H9 (cell line): ENCODE measurements at regions not wholly inside any gene's neighbourhood (a gene's known extent, or its start where the extent isn't known, plus 50 kb on each side); places are given as distances from the start of the nearest gene placed in this dataset.

Source experiments
- DNase-seq: peaks from one replicate; pipeline ENCODE4 v3.0.0-alpha.2; 2017
- H2AFZ ChIP-seq: one replicate; pipeline ENCODE4 v1.6.1; 2013; ENCODE audit warnings: mild to moderate bottlenecking, low read length, control low read depth, moderate library complexity
- H2AK5ac ChIP-seq: 2 replicates; pipeline ENCODE4 v1.6.1; 2013; ENCODE audit warnings: low read length, control low read depth, mixed read lengths; ENCODE audit not compliant: insufficient read length
- H2BK120ac ChIP-seq: one replicate; pipeline ENCODE4 v1.6.1; 2013; ENCODE audit warnings: low read depth, mild to moderate bottlenecking, low read length, control low read depth, inconsistent platforms; ENCODE audit not compliant: poor library complexity, severe bottlenecking
- H2BK12ac ChIP-seq: 2 replicates; pipeline ENCODE4 v1.6.1; 2013; ENCODE audit warnings: low read length, control low read depth, mixed read lengths, low read depth; ENCODE audit not compliant: insufficient read length
- H2BK15ac ChIP-seq: 2 replicates; pipeline ENCODE4 v1.6.1; 2013; ENCODE audit warnings: low read depth, low read length, control low read depth
- H2BK20ac ChIP-seq: one replicate; pipeline ENCODE4 v1.6.1; 2013; ENCODE audit warnings: low read depth, mild to moderate bottlenecking, low read length, control low read depth, inconsistent platforms; ENCODE audit not compliant: poor library complexity, severe bottlenecking
- H2BK5ac ChIP-seq: 2 replicates; pipeline ENCODE4 v1.6.1; 2013; ENCODE audit warnings: low read length, control low read depth, mixed read lengths; ENCODE audit not compliant: insufficient read length
- H3K14ac ChIP-seq: 2 replicates; pipeline ENCODE4 v1.6.1; 2013; ENCODE audit warnings: low read length, control low read depth; ENCODE audit not compliant: insufficient read depth
- H3K18ac ChIP-seq: 2 replicates; pipeline ENCODE4 v1.6.1; 2013; ENCODE audit warnings: low read depth, mild to moderate bottlenecking, mixed read lengths, low read length, control low read depth; ENCODE audit not compliant: insufficient read length
- H3K23ac ChIP-seq: 2 replicates; pipeline ENCODE4 v1.6.1; 2013; ENCODE audit warnings: low read length, control low read depth, mixed read lengths, low read depth; ENCODE audit not compliant: insufficient read length
- H3K23me2 ChIP-seq: 2 replicates; pipeline ENCODE4 v1.6.1; 2013; ENCODE audit warnings: low read depth, mild to moderate bottlenecking, mixed read lengths, low read length, control low read depth; ENCODE audit not compliant: insufficient read length, poor library complexity, severe bottlenecking
- H3K27ac ChIP-seq: 2 replicates; pipeline ENCODE4 v1.5.1; 2013; ENCODE audit warnings: low read length, control low read depth, mixed read lengths, low read depth; ENCODE audit not compliant: insufficient read length
- H3K27me3 ChIP-seq: 2 replicates; pipeline ENCODE4 v1.6.1; 2013; ENCODE audit warnings: low read length, control low read depth, inconsistent platforms; ENCODE audit not compliant: insufficient read depth
- H3K4ac ChIP-seq: 2 replicates; pipeline ENCODE4 v1.6.1; 2013; ENCODE audit warnings: low read depth, mild to moderate bottlenecking, control low read depth, inconsistent platforms, low read length, moderate library complexity
- H3K4me1 ChIP-seq: 2 replicates; pipeline ENCODE4 v1.6.1; 2013; ENCODE audit warnings: low read length, control low read depth, inconsistent platforms; ENCODE audit not compliant: insufficient read depth
- H3K4me2 ChIP-seq: 2 replicates; pipeline ENCODE4 v1.6.1; 2013; ENCODE audit warnings: low read length, control low read depth, mixed read lengths; ENCODE audit not compliant: insufficient read length, insufficient read depth
- H3K56ac ChIP-seq: 2 replicates; pipeline ENCODE4 v1.6.1; 2013; ENCODE audit warnings: low read depth, mild to moderate bottlenecking, mixed read lengths, low read length, control low read depth; ENCODE audit not compliant: insufficient read length
- H3K79me1 ChIP-seq: 2 replicates; pipeline ENCODE4 v1.6.1; 2013; ENCODE audit warnings: low read depth, mild to moderate bottlenecking, moderate library complexity, low read length, control low read depth, inconsistent platforms; ENCODE audit not compliant: insufficient read depth, poor library complexity, severe bottlenecking
- H3K79me2 ChIP-seq: 2 replicates; pipeline ENCODE4 v1.6.1; 2013; ENCODE audit warnings: low read length, control low read depth, inconsistent platforms; ENCODE audit not compliant: insufficient read depth
- H3K9ac ChIP-seq: 2 replicates; pipeline ENCODE4 v1.6.1; 2013; ENCODE audit warnings: low read length, control low read depth, mixed read lengths; ENCODE audit not compliant: insufficient read length; ENCODE audit errors: extremely low read depth
- H3K9me3 ChIP-seq: one replicate; pipeline ENCODE4 v1.6.1; 2013; ENCODE audit warnings: low read depth, low read length, inconsistent platforms; ENCODE audit not compliant: control insufficient read depth
- H3T11ph ChIP-seq: one replicate; pipeline ENCODE4 v1.6.1; 2013; ENCODE audit warnings: mild to moderate bottlenecking, low read length, control low read depth, inconsistent platforms
- H4K20me1 ChIP-seq: one replicate; pipeline ENCODE4 v1.6.1; 2013; ENCODE audit not compliant: control insufficient read depth, insufficient read length, insufficient read depth
- H4K5ac ChIP-seq: 2 replicates; pipeline ENCODE4 v1.6.1; 2013; ENCODE audit warnings: low read depth, mild to moderate bottlenecking, mixed read lengths, low read length, control low read depth; ENCODE audit not compliant: insufficient read length
- H4K8ac ChIP-seq: replicated peaks from 2 replicates; pipeline ENCODE4 v1.6.1; 2013; ENCODE audit warnings: low read length, control low read depth, mixed read lengths, low read depth; ENCODE audit not compliant: insufficient read length
- H4K91ac ChIP-seq: 2 replicates; pipeline ENCODE4 v1.6.1; 2013; ENCODE audit warnings: low read depth, mild to moderate bottlenecking, moderate library complexity, mixed read lengths, low read length, control low read depth; ENCODE audit not compliant: insufficient read length
- H3K27ac Mint-ChIP-seq, 3 experiments: 2 replicates in 2 of 3; 3 replicates in 1 of 3; pipeline ENCODE4 v1.8.0; 2020 to 2021; ENCODE audit warnings: mixed read lengths in 3 of 3, mild to moderate bottlenecking in 1 of 3, moderate library complexity in 1 of 3
- H3K27me3 Mint-ChIP-seq: 2 replicates; pipeline ENCODE4 v1.8.0; 2021; ENCODE audit warnings: low read depth, mild to moderate bottlenecking, moderate library complexity, mixed read lengths
- H3K36me3 Mint-ChIP-seq, 3 experiments: 2 replicates in 2 of 3; 3 replicates in 1 of 3; pipeline ENCODE4 v1.8.0; 2020 to 2021; ENCODE audit warnings: low read depth in 3 of 3, mixed read lengths in 3 of 3; ENCODE audit not compliant: insufficient read depth in 1 of 3
- H3K4me1 Mint-ChIP-seq, 2 experiments: 2 replicates each; pipeline ENCODE4 v1.8.0; 2020; ENCODE audit warnings: mixed read lengths in 2 of 2
- H3K4me3 Mint-ChIP-seq, 2 experiments: 2 replicates in 1 of 2; 3 replicates in 1 of 2; pipeline ENCODE4 v1.8.0; 2020 to 2021; ENCODE audit warnings: mild to moderate bottlenecking in 2 of 2, mixed read lengths in 2 of 2, moderate library complexity in 1 of 2
- H3K9me3 Mint-ChIP-seq, 2 experiments: 2 replicates in 1 of 2; 3 replicates in 1 of 2; pipeline ENCODE4 v1.8.0; 2020; ENCODE audit warnings: mild to moderate bottlenecking in 2 of 2, mixed read lengths in 2 of 2, moderate library complexity in 1 of 2
- CTCF ChIP-seq: fragments of 200-600 bp; sonication (generic); conservative IDR thresholded peaks from 3 replicates; pipeline ENCODE4 v1.8.0; 2021; ENCODE audit warnings: antibody characterized with exemption, mild to moderate bottlenecking
- WGBS: extraction: QIAGEN DNeasy Blood & Tissue Kit; methylation state at CpG from one replicate; pipeline ENCODE4 v1.1.7; 2013; ENCODE audit warnings: missing lambda C conversion rate, low lambda C conversion rate, mixed read lengths; ENCODE audit not compliant: insufficient read length; ENCODE audit errors: extremely low coverage; 5-methylcytosine and 5-hydroxymethylcytosine counted together

DNA sequence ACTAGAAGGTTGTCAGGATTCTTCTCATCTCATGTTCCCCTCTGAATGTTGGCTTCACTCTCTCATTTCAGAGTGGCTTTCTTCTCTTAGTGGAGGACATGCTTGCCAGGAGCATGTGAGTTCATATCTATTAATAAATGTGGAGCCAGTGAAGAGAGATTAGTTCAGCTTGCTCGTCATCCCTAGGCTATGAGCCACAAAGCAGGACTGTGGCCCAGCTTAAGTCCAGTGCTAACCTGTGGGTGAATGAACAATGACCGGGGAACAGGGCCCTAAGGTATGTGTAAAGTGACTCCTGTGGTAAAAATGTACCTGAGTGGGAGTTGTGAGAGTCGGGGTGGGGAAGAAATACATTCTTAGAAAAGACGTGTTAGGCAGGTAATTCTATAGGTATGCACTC lies 96.9 kb upstream of the TBL1XR1 start:
- H4K5ac ChIP-seq, result no peak overlapping the region
- Mint-ChIP-seq H3K4me3 (no peak overlapping the region), H3K36me3 (no peaks in the 10 kb centered on the region), H3K27me3 (no peaks in the 10 kb centered on the region; the same call in 1 of the 2 replicates), H3K27ac (no peak overlapping the region), H3K9me3 (no peaks in the 10 kb centered on the region; a peak in 1 of 5 replicates), H3K4me1 (peaks cover 0 to 3% of the 10 kb centered on the region in 2 experiments; a peak in 2 of 4 replicates)
- H2BK120ac ChIP-seq, result no peak overlapping the region
- H3K27me3 ChIP-seq, result no peaks in the 10 kb centered on the region
- no peaks in the 10 kb centered on the region for H3K9me3 ChIP-seq
- no peak for TF ChIP-seq CTCF
- H2AK5ac ChIP-seq, result no peak overlapping the region
- H3K4me2 ChIP-seq, result no peak overlapping the region
- no peak overlapping the region for H3K27ac ChIP-seq
- no peaks in the 10 kb centered on the region for H4K20me1 ChIP-seq
- no peak overlapping the region for H2BK15ac ChIP-seq
- H2AFZ ChIP-seq, result no peak overlapping the region
- no peak overlapping the region for H4K91ac ChIP-seq
- H3K23ac ChIP-seq, result no peak overlapping the region
- H3K79me2 ChIP-seq, result no peaks in the 10 kb centered on the region
- no peak overlapping the region for H2BK5ac ChIP-seq
- H3K14ac ChIP-seq, result no peak overlapping the region
- H3T11ph ChIP-seq, result no peak overlapping the region
- H3K23me2 ChIP-seq, result no peaks in the 10 kb centered on the region
- H3K9ac ChIP-seq, result no peak overlapping the region
- H3K4ac ChIP-seq, result no peak overlapping the region
- DNase-seq, result no peak
- H3K56ac ChIP-seq, result no peak overlapping the region
- no peak overlapping the region for H4K8ac ChIP-seq
- H2BK20ac ChIP-seq, result no peak overlapping the region
- no CpG with 5 or more reads among the region's 4 CpGs for WGBS
- no peaks in the 10 kb centered on the region for H3K4me1 ChIP-seq
- H3K79me1 ChIP-seq, result no peaks in the 10 kb centered on the region
- H3K18ac ChIP-seq, result no peak overlapping the region
- no peak overlapping the region for H2BK12ac ChIP-seq
